HepG2 (cell line): ENCODE measurements at regions not wholly inside any gene's neighbourhood (a gene's known extent, or its start where the extent isn't known, plus 50 kb on each side); places are given as distances from the start of the nearest gene placed in this dataset.
"Not testable (repeated sequence)": the region's sequence is repeated elsewhere in the genome, so short reads cannot be mapped to it uniquely, and the experiment has no call there.

Source experiments
- ATAC-seq: fragments of 200-7000 bp; cut with Tn5 transposase; 3 replicates; pipeline ENCODE4 v1.9.1; 2020; ENCODE audit warnings: mild to moderate bottlenecking, moderate library complexity
- BruUV-seq: library from RNA; stranded (reverse); fragments of 400-500 nt; replicated peaks from 2 replicates; lab custom pipeline; 2021; lab: Mats Ljungman, UMichigan
- CTCF ChIA-PET: fragments of 300-600 bp; formaldehyde crosslinking; extraction: SDS; loops from one replicate; lab custom pipeline; 2021; ENCODE audit warnings: low total read pairs, inconsistent platforms, low intra/inter-chr PET ratio; lab: Yijun Ruan, JAX
- POLR2A ChIA-PET: fragments of 350-600 bp; sonication (Branson Sonifier 250); formaldehyde crosslinking; loops from one replicate; lab custom pipeline; 2020; ENCODE audit warnings: antibody characterized with exemption, inconsistent platforms; lab: Yijun Ruan, JAX
- DNase-seq: peaks from one replicate; pipeline ENCODE4 v3.0.0-alpha.2; 2015; ENCODE audit warnings: low spot score
- FAIRE-seq: peaks from 3 replicates; lab custom pipeline; 2011; peaks lifted over from hg19 to GRCh38; lab: Jason Lieb, UNC
- H2AFZ ChIP-seq: one replicate; pipeline ENCODE4 v1.6.1; 2011; ENCODE audit warnings: low read length, inconsistent platforms
- H3K27ac ChIP-seq: fragments of 300-600 bp; 3 replicates; pipeline ENCODE4 v1.8.0; 2011; ENCODE audit warnings: mixed run types, mild to moderate bottlenecking, mixed read lengths, low read length, inconsistent platforms; ENCODE audit not compliant: insufficient read depth; ENCODE audit errors: extremely low read length
- H3K27me3 ChIP-seq, 2 experiments: fragments of 200-600 bp in 1 of 2; 2 replicates in 1 of 2; 3 replicates in 1 of 2; pipeline versions ENCODE4 v1.6.0 to v1.8.0; 2011; ENCODE audit warnings: low read length in 2 of 2, mild to moderate bottlenecking in 2 of 2, moderate library complexity in 2 of 2, inconsistent platforms in 1 of 2; ENCODE audit not compliant: insufficient read depth in 2 of 2, control insufficient read depth in 1 of 2
- H3K36me3 ChIP-seq, 2 experiments: fragments of 200-600 bp in 1 of 2; replicated peaks in 1 of 2; 2 replicates in 1 of 2; 3 replicates in 1 of 2; pipeline versions ENCODE4 v1.5.1 to v1.8.0; 2011; ENCODE audit warnings: low read length in 2 of 2, inconsistent platforms in 1 of 2; ENCODE audit not compliant: insufficient read depth in 2 of 2, control insufficient read depth in 1 of 2
- H3K4me1 ChIP-seq: 2 replicates; pipeline ENCODE4 v1.5.1; 2012; ENCODE audit warnings: low read length, inconsistent platforms; ENCODE audit not compliant: insufficient read depth
- H3K4me2 ChIP-seq: 2 replicates; pipeline ENCODE4 v1.6.0; 2011; ENCODE audit warnings: low read depth, low read length, inconsistent platforms
- H3K4me3 ChIP-seq, 3 experiments: fragments of 200-600 bp in 1 of 3; sonication (generic), shearing (Covaris generic) in 1 of 3; replicated peaks in 1 of 3; 2 replicates each; pipeline ENCODE4 v1.5.1; 2011 to 2016; ENCODE audit warnings: low read length in 3 of 3, inconsistent platforms in 2 of 3, low read depth in 2 of 3, mild to moderate bottlenecking in 2 of 3, control low read depth in 1 of 3, mixed read lengths in 1 of 3; ENCODE audit not compliant: insufficient read depth in 1 of 3
- H3K79me2 ChIP-seq: one replicate; pipeline ENCODE4 v1.6.1; 2011; ENCODE audit warnings: low read length, inconsistent platforms; ENCODE audit not compliant: insufficient read depth
- H3K9ac ChIP-seq: 2 replicates; pipeline ENCODE4 v1.6.0; 2011; ENCODE audit warnings: mild to moderate bottlenecking, low read depth, low read length, inconsistent platforms; ENCODE audit not compliant: insufficient read depth
- H3K9me3 ChIP-seq: 2 replicates; pipeline ENCODE4 v1.5.1; 2012; ENCODE audit warnings: mild to moderate bottlenecking, low read length
- H4K20me1 ChIP-seq: 2 replicates; pipeline ENCODE4 v1.6.0; 2011; ENCODE audit warnings: inconsistent platforms, mild to moderate bottlenecking, low read length, moderate library complexity; ENCODE audit not compliant: insufficient read depth
- FOSL1 ChIP-seq: sonication (generic); formaldehyde crosslinking; IDR thresholded peaks from 2 replicates; pipeline ENCODE4 v1.9.0; 2021; ENCODE audit warnings: missing genetic modification reagents, borderline replicate concordance
- FOSL2 ChIP-seq: sonication (generic); formaldehyde crosslinking; IDR thresholded peaks from 2 replicates; pipeline ENCODE4 v1.4.0; 2020; ENCODE audit warnings: missing genetic modification reagents
- NFE2L2 ChIP-seq: fragments of 150-350 bp; IDR thresholded peaks from 2 replicates; pipeline ENCODE4 v1.6.1; 2014; ENCODE audit warnings: low read length
- WGBS: methylation state at CpG from one replicate; pipeline ENCODE4 v1.1.6; 2017; ENCODE audit warnings: low lambda C conversion rate; 5-methylcytosine and 5-hydroxymethylcytosine counted together
- in situ Hi-C: cut with HindIII; loops from 2 replicates; pipeline ENCODE4 v1.10.0; 2017; ENCODE audit warnings: low pct_unique_long_range_greater_than_20kb; ENCODE audit not compliant: extremely low pct_ligation_motif_present
- intact Hi-C: fragments of 100-400 bp; cut with micrococcal nuclease; formaldehyde crosslinking; loops from one replicate; pipeline ENCODE4 v1.10.0; 2022; ENCODE audit not compliant: unreplicated experiment

GRCh38 chr2:110371633-110372032, 101.0 kb downstream of the LIMS4 start:
- H3K4me3 ChIP-seq, H3K27ac ChIP-seq, in situ Hi-C loops, H3K27me3 ChIP-seq, intact Hi-C loops, H4K20me1 ChIP-seq, FAIRE-seq, BruUV-seq, DNase-seq, POLR2A ChIA-PET, H3K79me2 ChIP-seq, CTCF ChIA-PET, H3K9ac ChIP-seq, H3K9me3 ChIP-seq, ATAC-seq, H3K36me3 ChIP-seq, H3K4me2 ChIP-seq, H3K4me1 ChIP-seq, H2AFZ ChIP-seq: not testable (repeated sequence)
- 11% methylated on average over 2 of the region's 2 CpGs for WGBS
- peak; percentile 80 for TF ChIP-seq FOSL2 (CRISPR knock-in tag)
- TF ChIP-seq NFE2L2: peak; percentile 43; the same call in 1 of the 2 replicates
- TF ChIP-seq FOSL1 (CRISPR knock-in tag): 0 out of 2 replicates have a peak, but pooled peaks have one; percentile 24

DNA sequence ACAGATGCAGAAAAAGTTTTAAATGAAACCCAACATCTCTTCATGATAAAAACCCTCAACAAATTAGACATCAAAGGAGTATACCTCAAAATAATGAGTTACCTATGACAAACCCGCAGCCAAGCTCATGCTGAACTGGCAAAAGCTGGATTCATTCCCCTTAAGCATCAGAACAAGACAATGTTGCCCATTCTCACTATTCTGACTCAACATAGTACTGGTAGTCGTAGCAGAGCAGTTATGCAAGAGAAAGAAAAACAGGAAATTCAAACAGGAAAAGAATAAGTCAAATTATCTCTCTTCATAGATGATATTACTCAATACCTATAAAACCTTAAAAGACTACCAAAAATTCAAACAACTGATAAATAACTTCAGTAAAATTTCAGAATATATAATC, 115.0 kb downstream of the LIMS4 start:
- no CpG with 5 or more reads among the region's 2 CpGs for WGBS
- CTCF ChIA-PET, POLR2A ChIA-PET, H3K79me2 ChIP-seq, H3K9ac ChIP-seq, H3K36me3 ChIP-seq, ATAC-seq, in situ Hi-C loops, H2AFZ ChIP-seq, intact Hi-C loops, H3K9me3 ChIP-seq, H3K4me3 ChIP-seq, DNase-seq, H3K4me1 ChIP-seq, H3K27me3 ChIP-seq, H4K20me1 ChIP-seq, H3K27ac ChIP-seq, H3K4me2 ChIP-seq, FAIRE-seq, BruUV-seq: not testable (repeated sequence)

- intact Hi-C loops, H3K36me3 ChIP-seq, H3K4me2 ChIP-seq, H4K20me1 ChIP-seq, H3K4me1 ChIP-seq, FAIRE-seq, H3K9ac ChIP-seq, H3K79me2 ChIP-seq, CTCF ChIA-PET, in situ Hi-C loops, POLR2A ChIA-PET, H3K27ac ChIP-seq, H3K9me3 ChIP-seq, H3K4me3 ChIP-seq, DNase-seq, BruUV-seq, H3K27me3 ChIP-seq, H2AFZ ChIP-seq: not testable (repeated sequence)
- 0% methylated on average over 1 of the region's 5 CpGs for WGBS
- ATAC-seq: peak; percentile 64
These were observed 118.2 kb downstream of the LIMS4 start for GRCh38 chr2:110354294-110355018.

GRCh38 chr2:110350718-110351117, 121.9 kb downstream of the LIMS4 start:
- BruUV-seq, FAIRE-seq, H3K9me3 ChIP-seq, H3K36me3 ChIP-seq, H3K4me3 ChIP-seq, in situ Hi-C loops, H3K4me2 ChIP-seq, ATAC-seq, H3K79me2 ChIP-seq, CTCF ChIA-PET, H3K4me1 ChIP-seq, H3K9ac ChIP-seq, H4K20me1 ChIP-seq, POLR2A ChIA-PET, DNase-seq, H3K27me3 ChIP-seq, H2AFZ ChIP-seq, H3K27ac ChIP-seq, intact Hi-C loops: not testable (repeated sequence)
